ENCODE measurements at regions not wholly inside any gene's neighbourhood (a gene's known extent, or its start where the extent isn't known, plus 50 kb on each side); places are given as distances from the start of the nearest gene placed in this dataset.

DNA sequence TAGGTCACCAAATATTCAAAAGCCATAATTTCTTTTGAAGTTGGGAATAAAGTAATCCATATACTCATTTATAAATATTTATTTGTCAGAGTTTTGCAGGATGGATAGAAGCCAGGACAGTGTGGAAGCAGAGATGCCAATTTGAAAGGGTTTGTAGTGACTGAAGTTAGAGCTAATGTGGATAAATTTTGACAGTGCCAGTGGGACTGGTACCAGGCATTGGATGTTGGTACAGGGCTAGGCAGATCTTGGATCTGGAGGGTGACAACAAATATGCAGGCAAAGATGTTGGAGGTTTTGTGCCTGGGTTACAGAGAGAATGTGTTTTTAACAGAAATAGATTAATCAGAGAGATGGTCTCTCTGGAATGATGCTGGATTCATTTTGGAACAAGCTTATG lies 135.6 kb downstream of the DMRTA1 start:
- TF ChIP-seq, protein P1, sequence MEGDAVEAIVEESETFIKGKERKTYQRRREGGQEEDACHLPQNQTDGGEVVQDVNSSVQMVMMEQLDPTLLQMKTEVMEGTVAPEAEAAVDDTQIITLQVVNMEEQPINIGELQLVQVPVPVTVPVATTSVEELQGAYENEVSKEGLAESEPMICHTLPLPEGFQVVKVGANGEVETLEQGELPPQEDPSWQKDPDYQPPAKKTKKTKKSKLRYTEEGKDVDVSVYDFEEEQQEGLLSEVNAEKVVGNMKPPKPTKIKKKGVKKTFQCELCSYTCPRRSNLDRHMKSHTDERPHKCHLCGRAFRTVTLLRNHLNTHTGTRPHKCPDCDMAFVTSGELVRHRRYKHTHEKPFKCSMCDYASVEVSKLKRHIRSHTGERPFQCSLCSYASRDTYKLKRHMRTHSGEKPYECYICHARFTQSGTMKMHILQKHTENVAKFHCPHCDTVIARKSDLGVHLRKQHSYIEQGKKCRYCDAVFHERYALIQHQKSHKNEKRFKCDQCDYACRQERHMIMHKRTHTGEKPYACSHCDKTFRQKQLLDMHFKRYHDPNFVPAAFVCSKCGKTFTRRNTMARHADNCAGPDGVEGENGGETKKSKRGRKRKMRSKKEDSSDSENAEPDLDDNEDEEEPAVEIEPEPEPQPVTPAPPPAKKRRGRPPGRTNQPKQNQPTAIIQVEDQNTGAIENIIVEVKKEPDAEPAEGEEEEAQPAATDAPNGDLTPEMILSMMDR (optimal IDR thresholded peaks at IDR 0.05 in 1 of 3, IDR thresholded peaks at IDR 0.05 in 1 of 3, conservative IDR thresholded peaks at IDR 0.05 in 1 of 3; ENCODE audit: extremely low read depth in 1 of 3, insufficient read depth in 2 of 3, low read length in 3 of 3) = no peak
- TF ChIP-seq EZH2 (IDR thresholded peaks at IDR 0.05; ENCODE audit: low read length) = no peak
